Activated CD4-positive, alpha-beta T cell treated with anti-CD3 and anti-CD28 coated beads for 36 hours (primary cell): ENCODE measurements at regions not wholly inside any gene's neighbourhood (a gene's known extent, or its start where the extent isn't known, plus 50 kb on each side); places are given as distances from the start of the nearest gene placed in this dataset.
"Not testable (repeated sequence)": the region's sequence is repeated elsewhere in the genome, so short reads cannot be mapped to it uniquely, and the experiment has no call there.

ENCODE experiments used
- ATAC-seq: fragments of 200-7000 bp; cut with Tn5 transposase; one replicate; pipeline ENCODE4 v1.10.0; 2021; ENCODE audit warnings: mild to moderate bottlenecking, moderate library complexity
- CTCF ChIA-PET: fragments of 350-600 bp; sonication (Branson Sonifier 250); formaldehyde crosslinking; loops from one replicate; lab custom pipeline; 2021; ENCODE audit warnings: antibody characterized with exemption; lab: Charles Lee
- POLR2A ChIA-PET: fragments of 350-600 bp; sonication (Branson Sonifier 250); formaldehyde crosslinking; loops from one replicate; lab custom pipeline; 2021; ENCODE audit warnings: antibody characterized with exemption, inconsistent platforms; lab: Charles Lee
- DNase-seq: peaks from one replicate; pipeline ENCODE4 v3.0.0-alpha.2; 2020
- H3K27ac Mint-ChIP-seq: one replicate; pipeline ENCODE4 v1.8.0; 2021; ENCODE audit warnings: mixed read lengths
- H3K27me3 Mint-ChIP-seq: one replicate; pipeline ENCODE4 v1.8.0; 2021; ENCODE audit warnings: mixed read lengths
- H3K36me3 Mint-ChIP-seq: one replicate; pipeline ENCODE4 v1.8.0; 2021; ENCODE audit warnings: low read depth, mixed read lengths
- H3K4me1 Mint-ChIP-seq: one replicate; pipeline ENCODE4 v1.8.0; 2021; ENCODE audit warnings: mixed read lengths
- H3K4me3 Mint-ChIP-seq: one replicate; pipeline ENCODE4 v1.8.0; 2021; ENCODE audit warnings: mild to moderate bottlenecking, moderate library complexity, mixed read lengths
- H3K9me3 Mint-ChIP-seq: one replicate; pipeline ENCODE4 v1.8.0; 2021; ENCODE audit warnings: low read depth, mixed read lengths
- intact Hi-C, 2 experiments: fragments of 100-400 bp; cut with DNase I in 1 of 2; cut with micrococcal nuclease in 1 of 2; formaldehyde crosslinking; loops; one replicate each; pipeline versions ENCODE4 v1.14.2 to v1.15.1; 2022 to 2024; cut with DNase I, micrococcal nuclease

DNA sequence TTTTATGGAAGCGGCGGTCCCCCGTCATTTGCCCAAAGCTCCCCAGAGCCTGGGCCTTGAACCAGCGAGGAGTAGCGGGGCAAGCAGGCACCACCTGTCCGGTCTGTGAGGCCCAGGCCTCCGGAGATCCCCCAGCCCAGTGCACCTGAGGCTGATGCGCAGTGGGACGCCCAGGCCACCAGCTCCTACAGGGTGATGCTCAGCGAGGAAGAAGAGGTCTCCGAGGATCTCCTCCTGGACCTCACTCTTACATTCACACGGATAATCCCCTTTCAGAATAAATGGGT lies 220.2 kb downstream of the NDUFA10 start:
- ATAC-seq = no peak
- H3K27ac Mint-ChIP-seq = no peak overlapping the region

DNA sequence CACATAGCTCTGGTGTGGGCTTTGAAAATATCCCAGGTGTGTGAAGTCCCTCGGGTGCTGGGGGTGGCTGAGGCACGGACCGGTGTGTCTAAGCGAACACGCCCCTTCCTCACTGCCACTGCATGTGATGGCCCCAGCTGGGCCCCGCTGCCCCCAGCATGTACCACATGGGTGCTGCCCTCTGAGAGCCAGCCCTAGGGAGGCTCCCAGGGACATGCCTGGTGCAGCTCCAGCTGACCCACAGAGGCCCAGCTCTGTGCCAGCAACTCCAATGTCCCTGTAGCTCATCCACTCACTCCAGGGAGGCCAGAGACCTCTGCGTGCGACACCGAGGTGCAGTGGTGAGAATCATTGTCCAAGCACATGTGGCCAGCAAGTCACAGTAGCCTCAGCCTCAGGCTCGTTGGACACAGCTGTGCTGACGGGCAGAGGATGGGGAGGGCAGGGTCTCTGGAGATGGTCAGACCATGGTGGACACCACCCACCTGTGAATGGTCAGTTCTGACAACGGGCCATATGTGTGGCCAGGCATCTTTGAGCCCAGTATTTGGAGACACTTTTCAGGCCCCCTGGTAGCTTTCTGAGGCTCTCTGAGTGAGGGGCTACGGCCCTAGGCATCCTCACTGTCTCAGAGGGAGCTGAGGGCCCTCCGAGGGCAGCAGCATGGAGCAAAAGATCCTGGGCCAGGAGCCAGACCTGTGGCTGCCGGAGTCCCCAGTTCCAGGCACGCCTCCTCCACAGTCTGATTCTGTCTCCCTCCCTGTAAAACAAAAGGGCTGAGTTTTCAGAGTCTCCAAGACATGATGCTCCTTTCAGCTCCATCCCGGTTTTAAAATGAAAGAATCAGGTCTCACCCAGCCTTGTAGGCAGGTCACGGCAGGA lies 220.7 kb downstream of the NDUFA10 start:
- ATAC-seq (no peak), DNase-seq (no peak)
- ChIA-PET POLR2A (no interaction called here), CTCF (no interaction called here)
- intact Hi-C loops = no loop called here
- Mint-ChIP-seq H3K9me3 (no peaks in the 10 kb centered on the region), H3K27ac (no peak overlapping the region), H3K4me3 (no peak overlapping the region), H3K4me1 (no peaks in the 10 kb centered on the region), H3K36me3 (no peaks in the 10 kb centered on the region), H3K27me3 (no peaks in the 10 kb centered on the region)

More for the DNA sequence above, 220.2 kb downstream of the NDUFA10 start:
- no peak for DNase-seq
- Mint-ChIP-seq H3K4me1 (no peaks in the 10 kb centered on the region), H3K9me3 (no peaks in the 10 kb centered on the region), H3K4me3 (no peak overlapping the region), H3K36me3 (no peaks in the 10 kb centered on the region), H3K27me3 (no peaks in the 10 kb centered on the region)
- intact Hi-C loops = no loop called here
- ChIA-PET CTCF (no interaction called here), POLR2A (no interaction called here)

DNA sequence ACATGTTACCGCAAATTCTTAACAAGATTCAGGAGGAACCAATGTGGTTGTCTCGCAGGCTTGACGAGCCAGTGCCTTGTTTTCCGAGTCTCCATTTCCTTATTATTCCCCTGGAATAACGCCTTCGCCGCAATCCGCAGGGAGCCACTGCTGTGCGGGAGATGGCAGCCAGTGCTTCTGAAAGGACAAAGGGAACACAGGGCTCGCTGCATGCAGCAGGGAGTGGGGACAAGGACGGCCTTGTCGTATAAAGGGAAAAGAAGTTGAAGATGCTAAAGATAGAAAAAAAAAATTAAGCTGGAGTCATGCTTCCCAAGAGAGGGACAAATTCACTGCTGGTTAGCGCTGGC lies 221.4 kb downstream of the NDUFA10 start:
- Mint-ChIP-seq H3K27me3 (no peaks in the 10 kb centered on the region), H3K4me3 (no peak overlapping the region), H3K27ac (no peak overlapping the region), H3K36me3 (no peaks in the 10 kb centered on the region), H3K9me3 (no peaks in the 10 kb centered on the region), H3K4me1 (no peaks in the 10 kb centered on the region)
- DNase-seq = no peak
- CTCF ChIA-PET = no interaction called here
- intact Hi-C loops = no loop called here
- no peak for ATAC-seq
- POLR2A ChIA-PET = no interaction called here

DNA sequence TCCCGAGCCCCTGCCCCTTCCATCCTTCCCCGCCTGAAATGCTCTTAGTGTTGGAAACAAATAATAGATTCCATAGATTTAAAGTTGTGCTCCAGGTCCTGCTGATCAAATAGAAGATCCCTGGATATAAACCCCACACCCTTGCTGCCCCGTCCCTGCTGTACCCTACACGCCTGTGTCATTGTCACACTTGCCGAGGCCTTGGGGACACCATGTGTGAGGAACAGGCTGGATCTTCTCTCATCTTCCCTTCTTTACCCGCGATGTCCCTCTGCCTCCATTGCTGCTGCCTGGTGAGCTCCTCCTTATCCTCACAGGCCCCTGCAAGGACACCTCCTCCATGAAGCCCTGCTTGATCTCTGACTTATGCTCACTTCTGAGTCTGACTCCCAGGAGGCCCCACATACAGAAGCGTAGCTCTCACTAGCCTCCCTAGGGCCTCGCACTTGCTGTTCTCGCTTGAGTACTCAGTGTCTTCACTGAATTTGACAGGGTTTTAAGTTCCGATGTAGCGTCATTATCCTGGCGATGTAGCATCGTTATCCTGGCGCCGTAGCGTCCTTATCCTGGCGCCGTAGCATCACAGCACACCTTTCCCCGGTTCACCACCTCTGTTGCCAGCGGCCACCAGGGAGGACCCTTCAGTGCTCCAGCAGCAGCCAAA lies 221.9 kb downstream of the NDUFA10 start:
- Mint-ChIP-seq H3K9me3 (no peaks in the 10 kb centered on the region), H3K27me3 (no peaks in the 10 kb centered on the region), H3K4me1 (no peaks in the 10 kb centered on the region), H3K4me3 (no peak overlapping the region), H3K27ac (no peak overlapping the region), H3K36me3 (no peaks in the 10 kb centered on the region)
- DNase-seq = no peak
- CTCF ChIA-PET = no interaction called here
- intact Hi-C loops = no loop called here
- ATAC-seq = no peak
- POLR2A ChIA-PET = no interaction called here

DNA sequence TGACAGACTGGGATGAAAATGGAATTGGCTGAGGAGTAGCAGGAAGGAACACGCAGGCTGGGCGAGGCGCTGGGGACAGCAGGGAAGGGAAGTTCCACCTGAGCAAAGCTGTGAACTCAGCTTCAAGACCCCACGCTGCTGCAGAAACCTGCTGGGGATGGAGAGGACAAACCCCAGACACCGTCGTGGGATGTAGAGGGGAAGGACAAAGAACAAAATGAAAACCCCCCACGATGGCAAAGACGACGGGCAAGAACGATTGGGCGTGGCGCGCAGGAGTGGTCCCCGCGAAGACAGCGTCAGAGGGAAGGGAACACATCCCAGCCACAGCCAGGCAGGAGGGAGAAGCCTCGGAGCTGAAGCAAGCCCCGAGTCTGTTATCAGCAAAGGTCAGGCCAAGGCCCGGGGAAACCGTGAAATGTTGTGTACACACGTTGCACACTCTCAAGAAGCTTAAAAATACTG lies 222.9 kb downstream of the NDUFA10 start:
- ChIA-PET CTCF (no interaction called here), POLR2A (interaction anchor here (0.6 kb wide), 1 partner anchor 198 kb away, joined by 3 read pairs; no protein-coding TSS in a partner anchor)
- Mint-ChIP-seq H3K36me3 (no peaks in the 10 kb centered on the region), H3K4me1 (no peaks in the 10 kb centered on the region), H3K27me3 (no peaks in the 10 kb centered on the region), H3K9me3 (no peaks in the 10 kb centered on the region), H3K27ac (no peak overlapping the region), H3K4me3 (no peak overlapping the region)
- no peak for ATAC-seq
- no peak for DNase-seq
- intact Hi-C loops = no loop called here

DNA sequence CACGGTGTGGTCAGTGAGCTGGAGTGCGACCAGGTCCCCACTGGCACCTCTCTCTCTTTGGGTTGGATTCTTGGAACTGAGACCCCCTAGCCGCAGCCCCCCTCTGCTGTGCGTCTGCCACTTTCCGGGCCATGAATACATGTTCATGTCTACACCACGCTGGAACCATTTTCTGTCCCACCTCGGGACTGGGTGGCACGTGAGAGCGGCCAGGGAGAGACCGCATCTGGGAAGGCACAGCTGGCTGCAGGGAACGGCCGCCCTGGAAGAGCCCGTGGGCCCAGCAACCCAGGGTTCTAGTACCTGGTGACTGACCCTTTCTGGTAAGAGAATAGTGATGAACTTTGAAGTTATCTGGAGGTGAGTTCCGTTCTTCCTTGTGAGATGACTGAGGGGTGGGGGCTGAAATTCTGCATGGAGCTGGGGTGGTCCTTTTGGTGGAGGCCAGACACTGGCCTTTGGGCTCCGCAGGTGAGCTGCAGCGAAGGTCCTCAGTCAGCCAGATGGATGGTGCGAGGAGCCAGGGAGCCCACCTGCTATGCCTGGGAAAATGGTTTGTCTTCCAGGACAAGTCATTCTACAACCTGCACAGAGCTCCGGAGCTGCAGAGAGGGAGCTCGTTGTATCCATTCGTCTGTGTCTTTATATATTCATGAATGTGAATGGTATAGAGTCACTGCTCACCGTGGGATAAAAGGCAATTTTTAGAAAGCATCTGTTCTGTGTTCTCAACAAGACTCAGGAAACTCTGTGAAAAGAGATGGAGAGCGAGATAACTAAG lies 223.5 kb downstream of the NDUFA10 start:
- intact Hi-C loops = no loop called here
- H3K9me3 Mint-ChIP-seq = no peaks in the 10 kb centered on the region
- H3K27me3 Mint-ChIP-seq = no peaks in the 10 kb centered on the region
- DNase-seq = no peak
- ChIA-PET POLR2A (interaction anchor here (0.6 kb wide), 1 partner anchor 199 kb away, joined by 3 read pairs; no protein-coding TSS in a partner anchor), CTCF (no interaction called here)
- no peaks in the 10 kb centered on the region for H3K4me1 Mint-ChIP-seq
- H3K27ac Mint-ChIP-seq = no peak overlapping the region
- H3K4me3 Mint-ChIP-seq = no peak overlapping the region
- no peak for ATAC-seq
- no peaks in the 10 kb centered on the region for H3K36me3 Mint-ChIP-seq

DNA sequence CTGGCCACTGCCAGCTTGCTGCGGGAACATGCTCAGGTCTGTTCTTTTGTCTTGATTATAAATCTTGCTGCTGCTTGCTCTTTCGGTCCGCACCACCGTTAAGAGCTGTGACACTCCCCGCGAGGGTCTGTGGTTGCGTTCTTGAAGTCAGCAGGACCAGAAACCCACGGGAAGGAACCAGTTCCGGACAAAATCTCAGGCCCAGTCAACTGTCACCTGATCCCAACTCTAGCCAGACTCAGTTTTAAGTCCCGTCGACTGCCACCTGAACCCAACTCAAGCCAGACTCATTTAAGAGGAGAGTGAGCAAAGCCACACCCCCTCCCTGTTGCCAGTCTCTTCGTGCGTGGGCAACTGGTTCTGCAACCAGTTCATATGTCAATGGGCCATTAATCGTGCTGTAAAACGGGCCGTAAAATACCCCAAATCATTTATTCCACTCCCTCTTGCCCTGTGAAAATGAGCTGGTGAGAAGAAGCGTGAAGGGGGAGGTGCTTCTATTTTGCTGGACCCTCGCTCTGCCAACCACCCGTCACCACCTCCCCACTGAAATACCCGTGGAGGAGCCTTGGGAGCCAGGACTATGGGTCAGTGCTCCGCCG lies 224.3 kb downstream of the NDUFA10 start:
- ATAC-seq (no peak), DNase-seq (no peak)
- Mint-ChIP-seq H3K9me3 (no peaks in the 10 kb centered on the region), H3K4me3 (no peak overlapping the region), H3K36me3 (no peaks in the 10 kb centered on the region), H3K4me1 (no peaks in the 10 kb centered on the region), H3K27me3 (no peaks in the 10 kb centered on the region), H3K27ac (no peak overlapping the region)
- intact Hi-C loops = no loop called here
- ChIA-PET POLR2A (no interaction called here), CTCF (no interaction called here)

DNA sequence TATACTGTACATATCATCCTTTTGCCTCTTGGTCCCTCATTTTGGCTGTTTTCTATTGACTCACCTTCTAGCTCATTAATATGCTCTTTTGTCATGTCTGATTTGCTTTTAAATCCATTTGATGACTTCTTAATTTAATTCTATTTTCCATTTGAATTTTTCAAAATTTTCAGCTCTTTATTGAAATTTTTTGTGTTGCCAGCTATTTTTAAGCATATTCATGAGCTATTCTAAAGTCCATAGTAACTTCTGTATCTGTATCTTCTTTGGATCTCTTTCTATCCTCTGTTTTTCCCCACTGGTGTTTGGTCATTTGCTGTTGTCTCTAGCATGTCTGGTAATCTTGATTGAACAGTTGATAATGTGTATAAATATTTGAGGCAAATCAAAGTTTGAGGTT lies 227.8 kb downstream of the NDUFA10 start:
- no peaks in the 10 kb centered on the region for H3K4me1 Mint-ChIP-seq
- no peaks in the 10 kb centered on the region for H3K27me3 Mint-ChIP-seq
- POLR2A ChIA-PET = no interaction called here
- intact Hi-C loops = no loop called here
- CTCF ChIA-PET = no interaction called here
- H3K36me3 Mint-ChIP-seq = no peaks in the 10 kb centered on the region
- DNase-seq (no peak), ATAC-seq (no peak)
- no peak overlapping the region for H3K27ac Mint-ChIP-seq
- H3K9me3 Mint-ChIP-seq = no peaks in the 10 kb centered on the region
- no peak overlapping the region for H3K4me3 Mint-ChIP-seq

DNA sequence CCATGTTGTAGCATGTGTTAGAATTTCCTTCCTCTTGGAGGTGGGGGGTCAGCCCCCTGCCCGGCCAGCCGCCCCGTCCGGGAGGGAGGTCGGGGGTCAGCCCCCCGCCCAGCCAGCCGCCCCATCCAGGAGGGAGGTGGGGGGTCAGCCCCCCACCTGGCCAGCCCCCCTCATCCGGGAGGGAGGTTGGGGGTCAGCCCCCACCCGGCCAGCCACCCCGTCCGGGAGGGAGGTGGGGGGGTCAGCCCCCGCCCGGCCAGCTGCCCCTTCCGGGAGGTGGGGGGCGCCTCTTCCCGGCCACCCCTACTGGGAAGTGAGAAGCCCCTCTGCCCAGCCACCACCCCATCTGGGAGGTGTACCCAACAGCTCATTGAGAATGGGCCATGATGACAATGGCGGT lies 229.4 kb downstream of the NDUFA10 start:
- not testable (repeated sequence) for H3K4me1 Mint-ChIP-seq

DNA sequence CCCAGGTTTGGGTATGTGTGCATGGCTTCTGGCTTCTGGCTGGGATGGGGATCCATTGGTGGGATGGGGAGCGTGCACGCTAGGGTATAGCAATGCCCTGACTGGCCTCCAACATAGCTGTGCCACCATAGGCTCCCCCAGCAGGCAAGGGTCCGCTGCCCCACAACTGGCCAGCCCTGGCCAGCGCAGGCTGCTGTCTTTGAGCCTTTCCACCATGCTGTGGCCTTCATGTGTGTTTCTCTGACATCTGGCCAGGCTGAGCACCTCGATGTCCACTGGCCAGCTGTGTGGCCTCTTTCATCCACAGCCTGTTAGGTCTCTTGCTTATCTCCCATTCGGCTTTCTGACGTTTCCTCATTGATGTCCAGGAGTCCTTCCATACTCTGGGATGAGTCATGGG lies 231.3 kb downstream of the NDUFA10 start:
- H3K9me3 Mint-ChIP-seq = no peaks in the 10 kb centered on the region
- H3K4me3 Mint-ChIP-seq = no peak overlapping the region
- no peak overlapping the region for H3K27ac Mint-ChIP-seq
- ATAC-seq (no peak), DNase-seq (no peak)
- H3K36me3 Mint-ChIP-seq = no peaks in the 10 kb centered on the region
- H3K4me1 Mint-ChIP-seq = no peaks in the 10 kb centered on the region
- ChIA-PET POLR2A (no interaction called here), CTCF (no interaction called here)
- no peaks in the 10 kb centered on the region for H3K27me3 Mint-ChIP-seq
- intact Hi-C loops = no loop called here

More for the DNA sequence above, 229.4 kb downstream of the NDUFA10 start:
- H3K36me3 Mint-ChIP-seq, H3K27me3 Mint-ChIP-seq, H3K9me3 Mint-ChIP-seq, H3K4me3 Mint-ChIP-seq, CTCF ChIA-PET, intact Hi-C loops, POLR2A ChIA-PET, H3K27ac Mint-ChIP-seq, DNase-seq, ATAC-seq: not testable (repeated sequence)

DNA sequence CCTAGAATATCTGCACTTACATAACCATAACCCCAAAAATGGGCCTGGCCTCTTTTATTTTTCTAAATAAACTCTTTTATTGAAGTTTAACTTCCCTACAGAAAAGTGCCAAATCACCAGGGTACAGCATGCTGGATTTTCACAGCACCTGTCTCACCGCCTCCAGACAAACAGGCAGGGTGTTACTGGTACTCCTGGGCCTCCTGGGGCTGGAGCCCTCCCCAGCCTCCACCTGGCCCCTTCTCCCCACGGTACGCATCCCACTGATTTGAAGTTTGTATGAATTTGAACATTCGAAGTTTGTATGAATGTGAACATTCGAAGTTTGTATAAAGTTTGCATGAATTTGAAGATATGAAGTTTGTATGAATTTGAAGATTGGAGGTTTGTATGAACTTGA lies 232.1 kb downstream of the NDUFA10 start:
- H3K27ac Mint-ChIP-seq = no peak overlapping the region
- no peak overlapping the region for H3K4me3 Mint-ChIP-seq
- no peaks in the 10 kb centered on the region for H3K36me3 Mint-ChIP-seq
- H3K4me1 Mint-ChIP-seq = no peaks in the 10 kb centered on the region
- DNase-seq (no peak), ATAC-seq (no peak)
- POLR2A ChIA-PET = no interaction called here
- no peaks in the 10 kb centered on the region for H3K27me3 Mint-ChIP-seq
- no peaks in the 10 kb centered on the region for H3K9me3 Mint-ChIP-seq
- CTCF ChIA-PET = no interaction called here
- intact Hi-C loops = no loop called here
